GM12891 (cell line): ENCODE measurements at regions not wholly inside any gene's neighbourhood (a gene's known extent, or its start where the extent isn't known, plus 50 kb on each side); places are given as distances from the start of the nearest gene placed in this dataset.

Experiments used
- DNase-seq: peaks from one replicate; pipeline ENCODE4 v3.0.0; 2011; ENCODE audit warnings: low spot score; ENCODE audit not compliant: insufficient read length
- FAIRE-seq: peaks from 2 replicates; lab custom pipeline; 2011; peaks lifted over from hg19 to GRCh38; lab: Jason Lieb, UNC
- PAX5 ChIP-seq: IDR thresholded peaks from 2 replicates; pipeline ENCODE4 v1.6.1; 2011; ENCODE audit warnings: low read length, moderate library complexity, mild to moderate bottlenecking; ENCODE audit not compliant: insufficient read depth, severe bottlenecking
- POLR2A ChIP-seq: IDR thresholded peaks from 2 replicates; pipeline ENCODE4 v1.6.1; 2011; ENCODE audit warnings: low read depth, low read length, control low read depth
- POLR2AphosphoS5 ChIP-seq: IDR thresholded peaks from 2 replicates; pipeline ENCODE4 v1.6.1; 2011; ENCODE audit warnings: low read depth, low read length, control low read depth
- POU2F2 ChIP-seq: IDR thresholded peaks from 2 replicates; pipeline ENCODE4 v1.6.1; 2011; ENCODE audit warnings: low read depth, mild to moderate bottlenecking, control low read depth, low read length, moderate library complexity
- SPI1 ChIP-seq: IDR thresholded peaks from 2 replicates; pipeline ENCODE4 v1.6.1; 2011; ENCODE audit warnings: low read depth, low read length, control low read depth
- TAF1 ChIP-seq: IDR thresholded peaks from 2 replicates; pipeline ENCODE4 v1.6.1; 2011; ENCODE audit warnings: low read depth, low read length, control low read depth

DNA sequence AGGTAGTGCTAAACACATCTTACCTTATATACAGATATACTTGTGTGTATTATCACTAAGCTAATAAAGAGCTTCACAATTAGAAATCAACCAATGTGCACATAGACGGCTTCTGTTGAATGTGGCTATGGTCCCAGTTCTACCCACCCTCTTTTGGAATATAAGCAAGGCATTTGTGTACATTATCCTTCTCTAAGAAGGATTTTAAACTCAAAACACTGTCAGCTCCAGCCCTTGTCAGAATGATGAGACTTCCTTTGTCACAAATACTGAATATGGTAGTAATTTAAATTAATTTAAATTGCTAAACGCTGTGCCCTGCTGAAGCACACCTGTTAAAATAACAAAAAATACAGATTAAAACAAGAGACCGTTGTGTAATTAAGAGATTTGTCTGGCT is 107.9 kb upstream of the GRAMD2B start:
- no peak for FAIRE-seq
- TF ChIP-seq POLR2A, result no peak
- TF ChIP-seq TAF1, result no peak
- no peak for TF ChIP-seq POU2F2
- no peak for TF ChIP-seq POLR2AphosphoS5
- no peak for TF ChIP-seq PAX5
- TF ChIP-seq SPI1, result no peak

DNA sequence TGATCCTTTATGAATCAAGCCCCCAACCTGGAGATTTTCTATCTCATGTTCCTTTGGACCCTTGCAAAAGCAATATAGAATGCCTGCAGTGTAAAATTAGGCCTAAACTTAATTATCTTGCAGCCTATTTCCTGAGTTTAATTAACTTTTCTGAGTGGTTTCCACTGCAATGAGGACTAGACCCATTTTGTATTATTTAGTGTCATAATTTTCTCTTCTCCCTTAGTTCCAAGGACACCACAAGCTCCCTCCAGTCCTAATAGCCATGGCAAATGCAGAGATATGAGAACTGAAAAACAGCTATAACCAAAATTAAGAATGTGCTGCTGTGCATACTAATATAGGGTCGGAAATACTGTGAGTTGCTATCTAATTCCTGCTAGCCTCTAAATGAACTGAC is 90.9 kb upstream of the GRAMD2B start:
- TF ChIP-seq POLR2AphosphoS5 (no peak), PAX5 (no peak), POU2F2 (no peak), SPI1 (no peak), POLR2A (no peak), TAF1 (no peak)
- DNase-seq, result no peak

More for the DNA sequence above, 107.9 kb upstream of the GRAMD2B start:
- DNase-seq, result no peak

DNA sequence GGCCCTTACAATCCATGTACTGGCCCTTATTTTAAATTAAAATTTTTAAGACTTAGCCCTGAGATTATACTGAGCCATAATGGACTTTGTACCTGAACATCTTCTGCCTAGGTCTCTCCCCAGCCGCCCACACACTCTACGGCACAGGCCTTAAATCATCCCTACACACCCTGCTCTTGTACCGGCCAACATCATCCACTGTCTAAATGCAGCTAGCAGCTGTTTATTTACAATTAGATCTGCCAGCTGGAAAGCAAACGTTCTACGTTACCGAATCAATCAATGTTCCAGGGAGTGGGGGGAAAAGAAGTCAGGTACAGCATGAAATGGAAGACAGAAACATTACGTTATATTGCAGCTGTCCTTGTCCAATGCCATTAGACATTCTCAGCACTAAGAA is 88.4 kb upstream of the GRAMD2B start:
- DNase-seq (no peak), FAIRE-seq (no peak)
- TF ChIP-seq SPI1, result no peak
- no peak for TF ChIP-seq PAX5
- TF ChIP-seq POLR2AphosphoS5, result no peak
- TF ChIP-seq POLR2A, result no peak
- TF ChIP-seq POU2F2, result no peak

More for the DNA sequence above, 90.9 kb upstream of the GRAMD2B start:
- FAIRE-seq, result no peak

DNA sequence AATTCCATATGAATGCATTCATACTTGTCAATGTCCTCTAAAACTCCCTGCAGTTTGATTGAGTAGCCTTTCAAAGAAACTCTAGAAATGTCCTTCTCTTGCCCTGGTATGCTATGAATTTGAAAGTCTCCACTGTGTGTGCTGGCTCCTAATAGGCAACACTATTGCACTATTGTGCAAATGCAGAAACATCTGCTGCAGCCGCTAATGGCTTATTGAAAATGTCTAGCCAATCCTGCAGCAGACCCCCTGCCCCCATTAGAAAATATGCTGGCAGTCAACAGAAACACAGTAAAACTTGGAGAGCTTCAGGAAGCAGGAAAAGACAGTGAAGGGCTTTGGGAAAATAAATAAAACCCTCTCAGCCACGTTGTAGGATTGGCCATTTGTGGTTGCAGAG is 87.3 kb upstream of the GRAMD2B start:
- DNase-seq (no peak), FAIRE-seq (no peak)
- no peak for TF ChIP-seq SPI1

DNA sequence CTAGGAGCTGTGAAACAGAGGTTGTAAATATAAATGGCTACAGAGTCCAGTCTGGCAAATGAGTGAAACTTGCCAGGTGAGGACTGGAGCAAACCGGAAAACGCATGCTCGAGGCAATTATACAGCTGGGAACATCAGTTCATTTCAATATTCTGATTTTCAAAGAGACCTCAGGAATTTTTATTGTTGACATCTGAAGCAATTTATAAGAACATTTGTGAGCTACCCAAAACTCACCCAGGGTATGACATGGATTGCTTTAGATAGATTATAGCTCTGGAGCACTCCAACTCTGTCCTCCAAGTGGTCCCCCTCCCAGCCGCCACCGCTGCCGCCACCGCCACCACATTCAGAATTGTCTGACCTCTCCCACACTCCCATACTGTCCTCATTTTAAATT is 84.6 kb upstream of the GRAMD2B start:
- FAIRE-seq, result no peak
- no peak for TF ChIP-seq SPI1
- TF ChIP-seq POLR2A, result no peak
- DNase-seq, result no peak

DNA sequence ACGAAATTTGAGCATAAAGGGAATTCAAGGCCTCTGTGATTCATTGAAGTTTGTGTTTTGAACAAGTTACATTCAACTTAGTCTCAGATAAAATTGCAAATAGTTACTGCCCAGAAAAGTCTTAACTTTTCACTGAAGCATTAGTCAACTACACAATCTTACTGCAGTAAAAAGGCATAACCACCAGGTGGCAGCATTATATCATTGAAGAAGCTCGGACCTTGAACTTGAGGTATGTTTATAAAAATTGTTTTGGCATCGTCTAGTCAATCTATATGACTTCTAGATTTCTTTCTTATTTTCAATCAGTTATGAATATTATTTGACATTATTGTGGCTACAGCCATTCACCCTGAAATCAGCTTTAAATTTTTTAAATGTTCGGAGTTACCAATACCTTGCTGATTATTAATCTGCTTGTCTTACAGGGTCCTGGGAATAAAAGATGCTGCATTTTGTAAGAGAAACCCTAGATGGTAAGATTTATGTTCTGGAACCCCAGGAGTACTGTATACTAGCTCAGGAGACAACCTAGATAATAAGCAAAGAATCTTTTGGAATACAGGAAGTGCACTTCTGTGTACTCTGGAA is 83.9 kb upstream of the GRAMD2B start:
- TF ChIP-seq POLR2A (no peak), SPI1 (no peak), POLR2AphosphoS5 (no peak), PAX5 (no peak), POU2F2 (no peak), TAF1 (no peak)
- peak; percentile 87 for FAIRE-seq

DNA sequence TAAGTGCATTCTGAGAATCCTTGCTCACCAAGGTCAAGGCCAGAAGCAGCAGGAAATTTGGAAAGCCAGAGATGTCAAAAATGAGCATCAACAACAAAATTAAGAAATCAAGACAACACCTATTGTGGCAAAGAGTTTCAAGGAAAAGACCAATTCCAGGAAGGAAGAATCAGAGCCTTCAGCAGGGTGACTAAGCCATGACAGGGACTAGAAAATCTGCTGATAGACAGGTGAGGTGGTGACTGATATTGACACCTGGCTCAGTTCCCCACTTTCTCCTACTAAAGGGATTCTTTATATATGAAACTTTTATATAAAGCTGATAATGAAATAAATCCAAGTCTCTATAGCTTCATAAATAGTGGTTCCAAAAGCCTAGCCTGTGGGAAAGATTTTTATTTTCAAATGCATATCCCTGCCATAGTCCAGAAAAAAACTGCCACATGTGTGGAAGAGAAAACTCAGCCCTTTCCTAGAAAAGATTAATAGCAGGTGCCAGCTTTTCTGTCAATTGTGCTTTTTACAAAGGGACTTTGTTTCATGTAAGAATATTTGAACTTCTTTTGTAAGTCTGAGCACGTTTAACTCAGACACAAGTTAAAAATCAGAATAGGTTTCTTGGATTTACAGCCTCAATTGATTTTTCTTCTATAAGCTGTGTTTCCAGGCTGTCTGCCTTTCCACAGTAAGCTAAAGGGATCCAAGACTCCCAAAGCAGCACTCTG is 81.1 kb upstream of the GRAMD2B start:
- no peak for TF ChIP-seq POLR2A
- TF ChIP-seq POLR2AphosphoS5, result no peak
- no peak for TF ChIP-seq PAX5
- TF ChIP-seq SPI1, result no peak
- no peak for TF ChIP-seq POU2F2
- TF ChIP-seq TAF1, result no peak
- no peak for DNase-seq
- FAIRE-seq, result no peak

More for the DNA sequence above, 83.9 kb upstream of the GRAMD2B start:
- DNase-seq, result peak; percentile 18

DNA sequence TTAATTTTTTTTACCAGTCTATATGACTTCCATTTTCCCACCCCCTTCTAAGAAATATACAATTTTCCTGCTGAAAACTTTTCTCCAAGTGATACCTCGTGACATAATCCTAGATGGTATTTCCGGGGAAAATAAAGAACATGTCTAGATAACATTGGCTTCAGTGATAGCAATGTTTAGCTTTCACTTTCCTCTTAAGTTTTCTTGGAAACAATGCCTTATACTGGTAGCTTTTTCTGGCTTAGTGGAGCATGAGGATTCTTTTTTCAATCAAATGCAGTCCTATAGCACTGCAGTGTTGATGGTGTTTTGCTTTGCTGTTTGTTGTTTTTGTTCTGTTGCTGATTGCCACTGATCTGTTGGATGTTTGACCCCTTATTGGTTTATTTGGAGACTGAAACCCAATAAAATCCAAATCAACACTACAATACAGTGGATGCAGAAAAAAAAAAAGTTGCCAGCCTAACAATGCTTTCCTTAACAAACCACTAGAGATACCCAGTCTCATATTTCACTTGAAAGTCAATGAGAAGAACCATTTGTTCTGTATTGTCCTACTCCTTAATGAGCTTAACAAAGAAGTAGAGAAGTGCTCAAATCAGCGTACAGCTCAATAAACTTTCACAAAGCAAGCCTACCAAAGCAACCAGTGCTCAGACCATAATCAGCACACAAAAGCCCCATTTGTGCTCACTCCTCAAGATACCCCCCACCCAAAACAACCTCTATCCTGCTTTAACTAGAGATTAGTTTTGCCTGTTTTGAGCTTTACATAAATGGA is 74.2 kb upstream of the GRAMD2B start:
- TF ChIP-seq TAF1 (no peak), POLR2AphosphoS5 (no peak), PAX5 (no peak), POU2F2 (no peak), POLR2A (no peak), SPI1 (no peak)
- FAIRE-seq (no peak), DNase-seq (no peak)

DNA sequence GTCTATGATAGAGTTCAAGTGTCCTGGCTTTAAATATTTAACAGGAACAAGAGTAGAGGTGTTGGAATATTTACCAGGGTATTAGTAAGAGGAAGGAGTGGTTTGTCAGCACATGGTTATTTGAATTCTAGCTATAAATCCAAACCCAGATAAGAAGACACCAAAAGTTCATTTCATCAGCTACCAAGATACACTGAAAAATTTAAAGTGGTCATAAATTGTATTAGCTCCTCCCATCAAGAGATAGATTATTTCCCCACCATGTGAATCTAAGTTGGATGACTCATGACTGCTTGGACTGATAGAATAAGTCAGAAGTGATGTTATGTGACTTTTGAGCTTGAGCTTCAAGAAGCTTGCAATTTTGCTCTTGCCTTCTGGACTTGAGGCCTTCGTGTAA is 72.1 kb upstream of the GRAMD2B start:
- FAIRE-seq, result no peak
- no peak for TF ChIP-seq POU2F2
- TF ChIP-seq TAF1, result no peak
- no peak for TF ChIP-seq POLR2A
- no peak for TF ChIP-seq POLR2AphosphoS5
- TF ChIP-seq PAX5, result no peak
- TF ChIP-seq SPI1, result no peak
- DNase-seq, result no peak
